ENCODE measurements at regions not wholly inside any gene's neighbourhood (a gene's known extent, or its start where the extent isn't known, plus 50 kb on each side); places are given as distances from the start of the nearest gene placed in this dataset.

DNA sequence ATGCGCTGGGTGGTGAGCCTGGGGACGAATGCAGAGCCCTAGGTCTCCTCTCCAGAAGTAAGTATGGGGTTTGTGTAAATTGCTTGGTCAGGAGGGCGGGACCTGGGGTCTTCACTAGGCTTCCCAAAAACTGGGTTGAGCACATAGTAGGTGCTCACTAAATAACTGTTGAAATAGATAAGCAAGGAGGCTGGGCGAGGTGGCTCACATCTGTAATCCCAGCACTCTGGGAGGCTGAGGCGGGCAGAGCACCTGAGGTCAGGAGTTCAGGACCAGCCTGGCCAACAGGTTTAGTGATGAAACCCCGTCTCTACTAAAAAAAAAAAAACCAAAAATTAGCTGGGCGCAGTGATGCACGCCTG is 163.9 kb upstream of the IER5L start:
- TF ChIP-seq EZH2 (IDR thresholded peaks at IDR 0.05; ENCODE audit: insufficient read depth, poor library complexity, severe bottlenecking) (no peak), EZH2phosphoT487 (IDR thresholded peaks at IDR 0.05; ENCODE audit: insufficient read depth, low read depth) (no peak)

Measured in GM23248 (cell line).